ENCODE measurements at regions not wholly inside any gene's neighbourhood (a gene's known extent, or its start where the extent isn't known, plus 50 kb on each side); places are given as distances from the start of the nearest gene placed in this dataset.
A peak's percentile ranks its signal among the peaks of the same experiment; 100 is the strongest.

DNA sequence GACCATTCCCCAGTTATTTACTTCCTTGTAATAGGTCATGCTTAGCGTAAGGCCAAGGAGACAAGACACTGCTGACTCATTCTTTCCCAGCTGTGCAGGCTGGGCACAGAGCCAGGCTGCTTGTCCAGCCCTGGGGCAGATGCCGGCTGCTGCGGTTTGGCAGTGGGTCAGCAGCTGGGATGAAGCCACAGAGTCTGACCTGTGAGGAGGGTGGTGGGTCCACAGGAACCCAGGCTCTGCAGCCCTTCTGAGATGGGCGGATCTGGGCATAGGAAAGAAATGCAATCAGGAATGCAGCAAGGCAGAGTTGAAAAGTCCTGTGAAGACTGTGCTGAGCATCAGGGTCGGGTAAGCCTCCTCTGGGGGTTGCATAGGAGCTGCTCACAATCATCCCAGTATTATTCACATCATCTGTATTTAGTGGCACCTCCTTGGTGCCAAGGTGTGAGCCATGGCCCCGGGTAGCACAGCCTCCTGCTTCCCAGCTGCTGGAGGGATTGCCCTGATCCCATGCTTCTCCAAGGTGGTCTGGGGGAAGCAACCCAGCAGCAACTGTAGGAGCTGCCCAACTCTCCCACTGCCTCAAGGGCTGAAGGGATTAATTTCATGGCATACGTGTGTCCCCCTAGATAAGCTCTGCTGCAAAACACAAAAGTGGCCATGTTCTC, 139.0 kb downstream of the DDX1 start:
- peak; percentile 87 to 94 (median 93) for ATAC-seq
- peak; percentile 93 to 95 (median 94) for DNase-seq
- peaks cover 0 to 21% (median 0%) of the 10 kb centered on the region in 4 donors for H3K4me1 ChIP-seq
- H3K36me3 ChIP-seq = no peaks in the 10 kb centered on the region
- 20% methylated on average over 5 of the region's 7 CpGs for WGBS (ENCODE audit: insufficient coverage, low coverage, low lambda C conversion rate, missing lambda C conversion rate)
- TF ChIP-seq, protein P1, sequence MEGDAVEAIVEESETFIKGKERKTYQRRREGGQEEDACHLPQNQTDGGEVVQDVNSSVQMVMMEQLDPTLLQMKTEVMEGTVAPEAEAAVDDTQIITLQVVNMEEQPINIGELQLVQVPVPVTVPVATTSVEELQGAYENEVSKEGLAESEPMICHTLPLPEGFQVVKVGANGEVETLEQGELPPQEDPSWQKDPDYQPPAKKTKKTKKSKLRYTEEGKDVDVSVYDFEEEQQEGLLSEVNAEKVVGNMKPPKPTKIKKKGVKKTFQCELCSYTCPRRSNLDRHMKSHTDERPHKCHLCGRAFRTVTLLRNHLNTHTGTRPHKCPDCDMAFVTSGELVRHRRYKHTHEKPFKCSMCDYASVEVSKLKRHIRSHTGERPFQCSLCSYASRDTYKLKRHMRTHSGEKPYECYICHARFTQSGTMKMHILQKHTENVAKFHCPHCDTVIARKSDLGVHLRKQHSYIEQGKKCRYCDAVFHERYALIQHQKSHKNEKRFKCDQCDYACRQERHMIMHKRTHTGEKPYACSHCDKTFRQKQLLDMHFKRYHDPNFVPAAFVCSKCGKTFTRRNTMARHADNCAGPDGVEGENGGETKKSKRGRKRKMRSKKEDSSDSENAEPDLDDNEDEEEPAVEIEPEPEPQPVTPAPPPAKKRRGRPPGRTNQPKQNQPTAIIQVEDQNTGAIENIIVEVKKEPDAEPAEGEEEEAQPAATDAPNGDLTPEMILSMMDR (IDR thresholded peaks at IDR 0.05) = no peak
- no peak for TF ChIP-seq POLR2A (IDR thresholded peaks at IDR 0.05)
- H3K4me3 ChIP-seq = no peak overlapping the region
- intact Hi-C loops (cut with DNase I) = no loop called here
- H3K9me3 ChIP-seq = no peaks in the 10 kb centered on the region
- no peaks in the 10 kb centered on the region for H3K27me3 ChIP-seq
- no peak overlapping the region for H3K27ac ChIP-seq

DNA sequence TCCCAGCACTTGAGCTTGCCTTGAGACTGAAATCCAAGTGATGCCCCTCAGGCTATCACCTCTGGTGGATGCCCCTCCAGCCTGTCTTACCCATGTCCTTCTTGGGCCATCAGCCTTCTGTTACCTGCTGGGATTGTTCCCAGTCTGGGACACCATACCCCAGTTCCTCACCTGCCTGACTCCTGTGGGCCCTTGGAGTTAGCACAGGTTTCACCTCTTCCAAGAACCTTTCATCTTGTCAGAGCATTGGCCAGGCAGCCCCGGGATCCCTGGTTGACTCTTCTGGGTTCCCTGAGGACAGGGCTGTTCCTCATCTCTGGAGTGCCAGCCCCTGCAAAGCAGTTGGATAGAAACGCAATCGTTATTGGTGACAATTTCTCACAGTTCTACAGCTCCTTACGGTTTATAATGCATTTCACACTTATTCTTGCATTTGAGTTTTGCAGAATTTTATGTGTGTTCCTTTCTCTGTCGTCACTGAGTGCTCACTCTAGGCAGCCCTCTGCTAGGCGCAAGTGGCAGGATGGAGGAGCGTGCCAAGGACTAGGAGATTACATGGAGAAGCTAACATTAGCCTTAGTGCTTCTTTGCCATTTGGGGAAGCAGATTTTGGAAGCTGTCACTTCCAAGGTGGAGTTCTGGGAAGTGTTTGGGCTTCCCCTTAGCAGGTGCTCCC, 139.7 kb downstream of the DDX1 start:
- TF ChIP-seq, protein P1 (IDR thresholded peaks at IDR 0.05) = no peak
- TF ChIP-seq POLR2A (IDR thresholded peaks at IDR 0.05) = no peak
- Histone ChIP-seq H3K27ac (no peak overlapping the region), H3K9me3 (no peaks in the 10 kb centered on the region), H3K4me3 (no peak overlapping the region), H3K27me3 (no peaks in the 10 kb centered on the region), H3K4me1 (peaks cover 0 to 24% (median 0%) of the 10 kb centered on the region in 4 donors), H3K36me3 (no peaks in the 10 kb centered on the region)
- DNase-seq = no peak
- 71% methylated on average over 7 of the region's 7 CpGs for WGBS (ENCODE audit: insufficient coverage, low coverage, low lambda C conversion rate, missing lambda C conversion rate)
- intact Hi-C loops (cut with DNase I) = no loop called here
- no peak for ATAC-seq

DNA sequence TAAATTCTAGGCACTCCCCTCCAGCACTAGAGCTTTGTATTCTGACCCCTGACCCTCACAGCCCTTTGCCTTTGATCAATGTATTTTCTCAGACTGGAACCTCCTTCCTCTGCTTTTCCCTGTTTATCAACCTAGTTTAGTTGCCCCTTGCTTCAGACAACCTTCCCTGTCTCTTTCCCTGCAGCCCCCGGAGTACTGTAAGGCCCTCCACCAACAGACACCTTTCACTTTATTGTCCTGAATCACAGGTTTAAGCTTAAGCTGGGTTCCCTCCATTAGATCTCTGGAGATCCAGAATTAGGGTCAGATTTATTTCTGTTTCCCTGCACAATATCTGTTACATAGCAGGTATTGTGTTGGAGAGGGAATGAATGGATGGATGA, 140.2 kb downstream of the DDX1 start:
- H3K27ac ChIP-seq = no peak overlapping the region
- H3K27me3 ChIP-seq = no peaks in the 10 kb centered on the region
- H3K4me1 ChIP-seq = peaks cover 0 to 24% (median 0%) of the 10 kb centered on the region in 4 donors
- no peaks in the 10 kb centered on the region for H3K9me3 ChIP-seq
- intact Hi-C loops (cut with DNase I) = no loop called here
- TF ChIP-seq, protein P1 (IDR thresholded peaks at IDR 0.05) = no peak
- TF ChIP-seq POLR2A (IDR thresholded peaks at IDR 0.05) = no peak
- DNase-seq (no peak), ATAC-seq (no peak)
- WGBS (ENCODE audit: insufficient coverage, low coverage, low lambda C conversion rate, missing lambda C conversion rate) = 70% methylated on average over 1 of the region's 1 CpG
- H3K36me3 ChIP-seq = no peaks in the 10 kb centered on the region
- H3K4me3 ChIP-seq = no peak overlapping the region

DNA sequence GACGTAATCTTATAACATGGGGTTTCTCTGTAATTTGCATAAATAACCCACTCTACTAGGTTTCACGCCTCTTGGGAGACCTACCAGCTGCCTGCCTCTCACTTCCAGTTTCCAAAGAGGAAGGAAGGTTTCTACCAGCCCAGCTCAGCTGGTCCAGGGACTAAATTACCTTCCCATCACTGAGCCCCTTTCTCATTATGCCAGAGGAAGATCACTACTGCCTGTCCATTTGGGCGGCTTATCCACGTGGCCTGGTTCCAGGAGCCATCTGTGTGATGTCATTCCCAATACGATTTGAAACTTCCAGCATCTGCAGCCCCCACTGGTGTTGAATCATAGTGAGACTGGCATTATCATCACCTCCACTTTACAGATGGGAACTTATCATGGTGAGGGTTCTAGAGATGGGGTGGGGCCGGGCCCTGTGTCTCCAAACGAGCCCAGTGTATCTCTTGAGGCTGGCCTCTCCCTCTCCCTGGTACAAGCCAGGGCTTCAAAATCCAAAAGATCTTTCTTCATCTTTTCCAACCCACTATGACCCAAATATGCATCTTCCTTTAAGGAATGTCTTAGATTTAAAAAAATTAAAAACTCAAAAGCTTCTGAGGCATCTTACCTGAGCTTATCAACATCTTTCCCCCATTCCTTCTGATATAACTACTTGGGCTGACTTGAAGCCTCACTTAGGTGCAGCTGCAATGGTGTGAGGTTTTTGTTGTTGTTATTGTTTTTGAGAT, 140.8 kb downstream of the DDX1 start:
- H3K9me3 ChIP-seq = no peaks in the 10 kb centered on the region
- TF ChIP-seq, protein P1 (IDR thresholded peaks at IDR 0.05) = no peak
- no peak for TF ChIP-seq POLR2A (IDR thresholded peaks at IDR 0.05)
- no peaks in the 10 kb centered on the region for H3K27me3 ChIP-seq
- H3K4me1 ChIP-seq = peaks cover 0 to 24% (median 0%) of the 10 kb centered on the region in 4 donors
- 50% methylated on average over 3 of the region's 7 CpGs for WGBS (ENCODE audit: insufficient coverage, low coverage, low lambda C conversion rate, missing lambda C conversion rate)
- H3K4me3 ChIP-seq = no peak overlapping the region
- no peak for DNase-seq
- intact Hi-C loops (cut with DNase I) = no loop called here
- no peaks in the 10 kb centered on the region for H3K36me3 ChIP-seq
- no peak overlapping the region for H3K27ac ChIP-seq
- no peak for ATAC-seq

Data from right lobe of liver (tissue), 6 donors.